DND-41 (cell line): ENCODE measurements at regions not wholly inside any gene's neighbourhood (a gene's known extent, or its start where the extent isn't known, plus 50 kb on each side); places are given as distances from the start of the nearest gene placed in this dataset.

Experiments
- EZH2 ChIP-seq: IDR thresholded peaks from 3 replicates; pipeline ENCODE4 v1.6.1; 2012; ENCODE audit warnings: borderline replicate concordance, low read depth, mild to moderate bottlenecking, moderate library complexity, low read length, inconsistent platforms; ENCODE audit not compliant: severe bottlenecking
- TF ChIP-seq, protein P1 (sequence below): IDR thresholded peaks from 2 replicates; pipeline ENCODE4 v1.5.1; 2012; ENCODE audit warnings: borderline replicate concordance, low read length, moderate library complexity, mild to moderate bottlenecking; ENCODE audit not compliant: poor library complexity, severe bottlenecking; ENCODE audit errors: extremely low read depth

DNA sequence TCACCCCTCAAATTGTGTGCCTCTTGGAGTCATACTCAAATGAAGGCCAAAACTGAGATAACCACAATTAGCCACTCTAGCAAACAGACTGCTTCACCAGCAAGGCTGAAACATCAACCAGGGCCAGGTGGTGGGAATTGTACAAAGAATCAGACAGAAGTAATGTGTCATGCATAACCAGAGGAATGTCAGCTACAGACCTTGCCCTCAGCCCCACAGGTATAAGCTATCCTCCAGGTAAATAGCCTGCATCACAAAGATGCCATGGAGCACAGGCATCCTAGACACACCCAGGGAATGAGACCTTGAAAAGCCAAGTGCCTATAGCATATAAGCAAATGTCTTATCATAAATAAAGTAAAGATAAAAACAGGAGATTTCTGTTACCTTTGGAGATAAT, 242.7 kb downstream of the CETN3 start:
- TF ChIP-seq, protein P1, sequence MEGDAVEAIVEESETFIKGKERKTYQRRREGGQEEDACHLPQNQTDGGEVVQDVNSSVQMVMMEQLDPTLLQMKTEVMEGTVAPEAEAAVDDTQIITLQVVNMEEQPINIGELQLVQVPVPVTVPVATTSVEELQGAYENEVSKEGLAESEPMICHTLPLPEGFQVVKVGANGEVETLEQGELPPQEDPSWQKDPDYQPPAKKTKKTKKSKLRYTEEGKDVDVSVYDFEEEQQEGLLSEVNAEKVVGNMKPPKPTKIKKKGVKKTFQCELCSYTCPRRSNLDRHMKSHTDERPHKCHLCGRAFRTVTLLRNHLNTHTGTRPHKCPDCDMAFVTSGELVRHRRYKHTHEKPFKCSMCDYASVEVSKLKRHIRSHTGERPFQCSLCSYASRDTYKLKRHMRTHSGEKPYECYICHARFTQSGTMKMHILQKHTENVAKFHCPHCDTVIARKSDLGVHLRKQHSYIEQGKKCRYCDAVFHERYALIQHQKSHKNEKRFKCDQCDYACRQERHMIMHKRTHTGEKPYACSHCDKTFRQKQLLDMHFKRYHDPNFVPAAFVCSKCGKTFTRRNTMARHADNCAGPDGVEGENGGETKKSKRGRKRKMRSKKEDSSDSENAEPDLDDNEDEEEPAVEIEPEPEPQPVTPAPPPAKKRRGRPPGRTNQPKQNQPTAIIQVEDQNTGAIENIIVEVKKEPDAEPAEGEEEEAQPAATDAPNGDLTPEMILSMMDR: no peak
- no peak for TF ChIP-seq EZH2
